ENCODE measurements at regions not wholly inside any gene's neighbourhood (a gene's known extent, or its start where the extent isn't known, plus 50 kb on each side); places are given as distances from the start of the nearest gene placed in this dataset.

GRCh38 chr15:31563421-31563820 is 236.8 kb downstream of the KLF13 start:
- Histone ChIP-seq H3K4me2 (ENCODE audit: control insufficient read depth, insufficient read depth) (no peak overlapping the region), H2AFZ (ENCODE audit: control insufficient read depth, low read depth, low read length) (no peak overlapping the region), H3K4me3 (no peak overlapping the region), H4K20me1 (ENCODE audit: control insufficient read depth, insufficient read depth) (no peaks in the 10 kb centered on the region), H3K9ac (ENCODE audit: control insufficient read depth, insufficient read depth, low read length) (no peak overlapping the region), H3K4me1 (ENCODE audit: control insufficient read depth, insufficient read depth, low read length) (no peaks in the 10 kb centered on the region), H3K36me3 (ENCODE audit: control insufficient read depth in 2 of 2, insufficient read depth in 2 of 2, low read length in 1 of 2) (no peaks in the 10 kb centered on the region), H3K27me3 (replicated peaks in 1 of 2; ENCODE audit: control insufficient read depth in 2 of 2, insufficient read depth in 2 of 2, low read length in 1 of 2) (no peaks in the 10 kb centered on the region), H3K27ac (ENCODE audit: control insufficient read depth, insufficient read depth) (no peak overlapping the region), H3K79me2 (ENCODE audit: control insufficient read depth, insufficient read depth, low read length) (no peaks in the 10 kb centered on the region), H3K9me3 (replicated peaks; ENCODE audit: control insufficient read depth, insufficient read depth, low read length) (no peaks in the 10 kb centered on the region; the same call in 2 of the 3 replicates)
- ATAC-seq (no peak), DNase-seq (ENCODE audit: low read depth, low spot score) (no peak), FAIRE-seq (no peak)
- SMC1A ChIA-PET (ENCODE audit: uncharacterized antibody, unreplicated experiment): no interaction called here
- 46% methylated on average over 3 of the region's 3 CpGs for WGBS (ENCODE audit: insufficient coverage, insufficient replicate concordance, low lambda C conversion rate, missing lambda C conversion rate)
- POLR2A ChIA-PET: no interaction called here
- in situ Hi-C loops (cut with MboI) (no loop called here), intact Hi-C loops (cut with micrococcal nuclease; ENCODE audit: unreplicated experiment) (loop anchor here (5.0 kb wide), 1 partner anchor 36 kb away; no protein-coding TSS in a partner anchor)
- CTCF ChIA-PET: no interaction called here
- RAD21 ChIA-PET (ENCODE audit: unreplicated experiment): no interaction called here
- BruUV-seq (replicated peaks): no TSS peak
- TF ChIP-seq ZZZ3 (IDR thresholded peaks at IDR 0.05; ENCODE audit: control insufficient read depth, insufficient read length, low read depth) (no peak), WRNIP1 (IDR thresholded peaks at IDR 0.05; ENCODE audit: borderline replicate concordance, low read depth, low read length) (no peak), IKZF2 (IDR thresholded peaks at IDR 0.05) (no peak), SMAD1 (IDR thresholded peaks at IDR 0.05; ENCODE audit: low read depth, partially characterized antibody) (no peak), CEBPZ (IDR thresholded peaks at IDR 0.05; ENCODE audit: low read depth, low read length) (no peak), RELA (IDR thresholded peaks at IDR 0.05; ENCODE audit: borderline replicate concordance, partially characterized antibody) (no peak), NFIC (IDR thresholded peaks at IDR 0.05; ENCODE audit: low read depth, low read length) (no peak), YY1 (IDR thresholded peaks at IDR 0.05; ENCODE audit: low read depth, low read length) (no peak), RELB (IDR thresholded peaks at IDR 0.05; ENCODE audit: low read depth) (no peak), SPI1 (IDR thresholded peaks at IDR 0.05; ENCODE audit: borderline replicate concordance, insufficient read depth, low read depth, low read length) (no peak), ATF7 (IDR thresholded peaks at IDR 0.05; ENCODE audit: low read depth) (no peak), HDGF (IDR thresholded peaks at IDR 0.05) (no peak), IKZF1 (conservative IDR thresholded peaks at IDR 0.05) (no peak), ZBED1 (IDR thresholded peaks at IDR 0.05; ENCODE audit: borderline replicate concordance) (no peak), MTA3 (IDR thresholded peaks at IDR 0.05; ENCODE audit: borderline replicate concordance, low read length) (no peak), HDAC2 (IDR thresholded peaks at IDR 0.05) (no peak), ESRRA (IDR thresholded peaks at IDR 0.05; ENCODE audit: low read length) (no peak), HCFC1 (IDR thresholded peaks at IDR 0.05; ENCODE audit: low read length) (no peak), EZH2 (IDR thresholded peaks at IDR 0.05; ENCODE audit: borderline replicate concordance, control insufficient read depth, low read depth, low read length) (no peak)
- TF ChIP-seq, protein P1, sequence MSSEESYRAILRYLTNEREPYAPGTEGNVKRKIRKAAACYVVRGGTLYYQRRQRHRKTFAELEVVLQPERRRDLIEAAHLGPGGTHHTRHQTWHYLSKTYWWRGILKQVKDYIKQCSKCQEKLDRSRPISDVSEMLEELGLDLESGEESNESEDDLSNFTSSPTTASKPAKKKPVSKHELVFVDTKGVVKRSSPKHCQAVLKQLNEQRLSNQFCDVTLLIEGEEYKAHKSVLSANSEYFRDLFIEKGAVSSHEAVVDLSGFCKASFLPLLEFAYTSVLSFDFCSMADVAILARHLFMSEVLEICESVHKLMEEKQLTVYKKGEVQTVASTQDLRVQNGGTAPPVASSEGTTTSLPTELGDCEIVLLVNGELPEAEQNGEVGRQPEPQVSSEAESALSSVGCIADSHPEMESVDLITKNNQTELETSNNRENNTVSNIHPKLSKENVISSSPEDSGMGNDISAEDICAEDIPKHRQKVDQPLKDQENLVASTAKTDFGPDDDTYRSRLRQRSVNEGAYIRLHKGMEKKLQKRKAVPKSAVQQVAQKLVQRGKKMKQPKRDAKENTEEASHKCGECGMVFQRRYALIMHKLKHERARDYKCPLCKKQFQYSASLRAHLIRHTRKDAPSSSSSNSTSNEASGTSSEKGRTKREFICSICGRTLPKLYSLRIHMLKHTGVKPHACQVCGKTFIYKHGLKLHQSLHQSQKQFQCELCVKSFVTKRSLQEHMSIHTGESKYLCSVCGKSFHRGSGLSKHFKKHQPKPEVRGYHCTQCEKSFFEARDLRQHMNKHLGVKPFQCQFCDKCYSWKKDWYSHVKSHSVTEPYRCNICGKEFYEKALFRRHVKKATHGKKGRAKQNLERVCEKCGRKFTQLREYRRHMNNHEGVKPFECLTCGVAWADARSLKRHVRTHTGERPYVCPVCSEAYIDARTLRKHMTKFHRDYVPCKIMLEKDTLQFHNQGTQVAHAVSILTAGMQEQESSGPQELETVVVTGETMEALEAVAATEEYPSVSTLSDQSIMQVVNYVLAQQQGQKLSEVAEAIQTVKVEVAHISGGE (CRISPR knock-in tag; IDR thresholded peaks at IDR 0.05): no peak

All from GM12878 (cell line).